Natural killer cell (primary cell): ENCODE measurements at regions not wholly inside any gene's neighbourhood (a gene's known extent, or its start where the extent isn't known, plus 50 kb on each side); places are given as distances from the start of the nearest gene placed in this dataset.

Experiments used
- ATAC-seq, 3 donors: fragments of 150-1000 bp in 2 of 3; fragments of 200-7000 bp in 1 of 3; cut with Tn5 transposase; 1 replicate in 1 of 3; 2 replicates in 2 of 3; pipeline ENCODE4 v1.10.0; 2021; ENCODE audit warnings: mild to moderate bottlenecking in 2 of 3, moderate library complexity in 2 of 3
- DNase-seq, 2 donors: peaks; one replicate each; pipeline versions ENCODE4 v3.0.0 to v3.0.0-alpha.2; 2013 to 2021; ENCODE audit warnings: mixed read lengths in 1 of 2
- H3K27ac ChIP-seq: one replicate; pipeline ENCODE4 v1.5.1; 2013; ENCODE audit warnings: mild to moderate bottlenecking, low read length
- H3K27me3 ChIP-seq: one replicate; pipeline ENCODE4 v1.6.1; 2013; ENCODE audit warnings: low read length; ENCODE audit not compliant: control insufficient read depth, insufficient read depth
- H3K36me3 ChIP-seq: one replicate; pipeline ENCODE4 v1.6.1; 2013; ENCODE audit warnings: low read length; ENCODE audit not compliant: control insufficient read depth, insufficient read depth
- H3K4me1 ChIP-seq: one replicate; pipeline ENCODE4 v1.6.1; 2013; ENCODE audit warnings: low read length; ENCODE audit not compliant: control insufficient read depth, insufficient read depth
- H3K4me3 ChIP-seq: one replicate; pipeline ENCODE4 v1.5.1; 2013; ENCODE audit warnings: low read length
- H3K9me3 ChIP-seq: one replicate; pipeline ENCODE4 v1.6.1; 2013; ENCODE audit warnings: low read length; ENCODE audit not compliant: control insufficient read depth, insufficient read depth
- H3K27ac Mint-ChIP-seq, 2 donors: one replicate each; pipeline ENCODE4 v1.8.0; 2022; ENCODE audit warnings: mild to moderate bottlenecking in 2 of 2, mixed read lengths in 2 of 2, moderate library complexity in 1 of 2
- H3K27me3 Mint-ChIP-seq, 2 donors: one replicate each; pipeline ENCODE4 v1.8.0; 2022; ENCODE audit warnings: low read depth in 2 of 2, mixed read lengths in 2 of 2
- H3K36me3 Mint-ChIP-seq: one replicate; pipeline ENCODE4 v1.8.0; 2022; ENCODE audit warnings: mixed read lengths
- H3K4me1 Mint-ChIP-seq, 2 donors: one replicate each; pipeline ENCODE4 v1.8.0; 2022; ENCODE audit warnings: mixed read lengths in 2 of 2
- H3K4me3 Mint-ChIP-seq: one replicate; pipeline ENCODE4 v1.8.0; 2022; ENCODE audit warnings: mild to moderate bottlenecking, moderate library complexity, mixed read lengths
- H3K9me3 Mint-ChIP-seq, 2 donors: one replicate each; pipeline ENCODE4 v1.8.0; 2022; ENCODE audit warnings: mixed read lengths in 2 of 2
- CTCF ChIP-seq: fragments of 200-600 bp; IDR thresholded peaks from one replicate; pipeline ENCODE4 v1.8.0; 2022; ENCODE audit warnings: antibody characterized with exemption
- WGBS: methylation state at CpG from one replicate; pipeline ENCODE4 v1.1.7; 2013; ENCODE audit warnings: missing lambda C conversion rate; ENCODE audit not compliant: insufficient coverage; 5-methylcytosine and 5-hydroxymethylcytosine counted together
- intact Hi-C: fragments of 100-400 bp; cut with micrococcal nuclease; formaldehyde crosslinking; loops from one replicate; pipeline ENCODE4 v1.14.2; 2022

- Histone ChIP-seq H3K27me3 (peaks cover 2% of the 10 kb centered on the region), H3K4me1 (no peaks in the 10 kb centered on the region), H3K4me3 (no peak overlapping the region), H3K27ac (no peak overlapping the region), H3K36me3 (no peaks in the 10 kb centered on the region), H3K9me3 (no peaks in the 10 kb centered on the region)
- ATAC-seq (no peak), DNase-seq (no peak)
- no peak for TF ChIP-seq CTCF
- intact Hi-C loops = no loop called here
- no peaks in the 10 kb centered on the region for H3K4me1 Mint-ChIP-seq
- H3K27me3 Mint-ChIP-seq = peaks cover 21 to 24% of the 10 kb centered on the region in 2 donors
- H3K4me3 Mint-ChIP-seq = no peak overlapping the region
- WGBS = 80% methylated on average over 1 of the region's 5 CpGs
- no peaks in the 10 kb centered on the region for H3K9me3 Mint-ChIP-seq
- H3K36me3 Mint-ChIP-seq = no peaks in the 10 kb centered on the region
- H3K27ac Mint-ChIP-seq = no peak overlapping the region
Measured at GRCh38 chr10:77698267-77698931, 60.8 kb upstream of the KCNMA1 start.

GRCh38 chr10:77696584-77696983 lies 59.0 kb upstream of the KCNMA1 start:
- Histone ChIP-seq H3K4me3 (no peak overlapping the region), H3K27me3 (peaks cover 2% of the 10 kb centered on the region), H3K4me1 (no peaks in the 10 kb centered on the region), H3K36me3 (no peaks in the 10 kb centered on the region), H3K9me3 (no peaks in the 10 kb centered on the region), H3K27ac (no peak overlapping the region)
- H3K36me3 Mint-ChIP-seq = no peaks in the 10 kb centered on the region
- WGBS = 91% methylated on average over 8 of the region's 10 CpGs
- H3K4me3 Mint-ChIP-seq = no peak overlapping the region
- ATAC-seq = no peak
- TF ChIP-seq CTCF = no peak
- H3K27me3 Mint-ChIP-seq = peaks cover 21 to 24% of the 10 kb centered on the region in 2 donors
- intact Hi-C loops = no loop called here
- no peaks in the 10 kb centered on the region for H3K4me1 Mint-ChIP-seq
- H3K9me3 Mint-ChIP-seq = no peaks in the 10 kb centered on the region
- no peak for DNase-seq
- H3K27ac Mint-ChIP-seq = no peak overlapping the region

GRCh38 chr10:77695186-77695585 lies 57.6 kb upstream of the KCNMA1 start:
- Mint-ChIP-seq H3K9me3 (no peaks in the 10 kb centered on the region), H3K36me3 (no peaks in the 10 kb centered on the region), H3K27ac (no peak overlapping the region), H3K4me1 (no peaks in the 10 kb centered on the region), H3K4me3 (no peak overlapping the region), H3K27me3 (peaks cover 21 to 27% of the 10 kb centered on the region in 2 donors)
- Histone ChIP-seq H3K4me3 (no peak overlapping the region), H3K27ac (no peak overlapping the region), H3K9me3 (no peaks in the 10 kb centered on the region), H3K36me3 (no peaks in the 10 kb centered on the region), H3K4me1 (no peaks in the 10 kb centered on the region), H3K27me3 (peaks cover 2% of the 10 kb centered on the region)
- no peak for DNase-seq
- no peak for TF ChIP-seq CTCF
- ATAC-seq = no peak
- intact Hi-C loops = no loop called here
- 88% methylated on average over 1 of the region's 1 CpG for WGBS

- no peak for DNase-seq
- intact Hi-C loops = no loop called here
- Histone ChIP-seq H3K27ac (no peak overlapping the region), H3K36me3 (no peaks in the 10 kb centered on the region), H3K4me1 (no peaks in the 10 kb centered on the region), H3K27me3 (peaks cover 2% of the 10 kb centered on the region), H3K9me3 (no peaks in the 10 kb centered on the region), H3K4me3 (no peak overlapping the region)
- no peaks in the 10 kb centered on the region for H3K36me3 Mint-ChIP-seq
- peaks cover 22 to 24% of the 10 kb centered on the region in 2 donors for H3K27me3 Mint-ChIP-seq
- no peak for ATAC-seq
- no peak overlapping the region for H3K4me3 Mint-ChIP-seq
- H3K9me3 Mint-ChIP-seq = no peaks in the 10 kb centered on the region
- no peak for TF ChIP-seq CTCF
- no peak overlapping the region for H3K27ac Mint-ChIP-seq
- no peaks in the 10 kb centered on the region for H3K4me1 Mint-ChIP-seq
- WGBS = 92% methylated on average over 3 of the region's 3 CpGs
Measured at GRCh38 chr10:77692782-77693181, 55.2 kb upstream of the KCNMA1 start.
